ENCODE measurements at regions not wholly inside any gene's neighbourhood (a gene's known extent, or its start where the extent isn't known, plus 50 kb on each side); places are given as distances from the start of the nearest gene placed in this dataset.

- no peak for DNase-seq
Observed at GRCh38 chr3:141418751-141419150, 50.4 kb downstream of the ZBTB38 start.

GRCh38 chr3:141419946-141420345, 51.6 kb downstream of the ZBTB38 start:
- DNase-seq, result no peak

GRCh38 chr3:141421186-141421585, 52.9 kb downstream of the ZBTB38 start:
- DNase-seq, result no peak

GRCh38 chr3:141421639-141422319, 53.5 kb downstream of the ZBTB38 start:
- DNase-seq, result no peak

- DNase-seq, result no peak
Observed at GRCh38 chr3:141422961-141423582, 54.8 kb downstream of the ZBTB38 start.

GRCh38 chr3:141425523-141426233, 57.4 kb downstream of the ZBTB38 start:
- DNase-seq, result no peak

GRCh38 chr3:141426404-141427034, 58.2 kb downstream of the ZBTB38 start:
- peak; percentile 14 for DNase-seq

GRCh38 chr3:141427764-141428163, 59.1 kb upstream of the RASA2 start:
- peak; percentile 63 for DNase-seq

GRCh38 chr3:141429371-141430035, 57.3 kb upstream of the RASA2 start:
- DNase-seq, result peak; percentile 3

GRCh38 chr3:141430316-141430715, 56.5 kb upstream of the RASA2 start:
- no peak for DNase-seq

- DNase-seq, result no peak
Observed at GRCh38 chr3:141431411-141432378, 55.1 kb upstream of the RASA2 start.

- no peak for DNase-seq
Observed at GRCh38 chr3:141432904-141433303, 53.9 kb upstream of the RASA2 start.

GRCh38 chr3:141434255-141434654, 52.6 kb upstream of the RASA2 start:
- DNase-seq, result no peak

- no peak for DNase-seq
Observed at GRCh38 chr3:141436180-141436579, 50.6 kb upstream of the RASA2 start.
